Urothelium cell line (cell line): ENCODE measurements at regions not wholly inside any gene's neighbourhood (a gene's known extent, or its start where the extent isn't known, plus 50 kb on each side); places are given as distances from the start of the nearest gene placed in this dataset.
A peak's percentile ranks its signal among the peaks of the same experiment; 100 is the strongest.

ENCODE experiments used
- DNase-seq: peaks from one replicate; pipeline ENCODE4 v3.0.0; 2011; ENCODE audit warnings: low spot score, mixed read lengths
- FAIRE-seq: peaks from 2 replicates; lab custom pipeline; 2011; peaks lifted over from hg19 to GRCh38; lab: Jason Lieb, UNC

- no peak for DNase-seq
- FAIRE-seq: no peak
Measured at GRCh38 chr13:34346626-34347025, 528.7 kb downstream of the RFC3 start.

- DNase-seq (no peak), FAIRE-seq (no peak)
Measured at GRCh38 chr13:34347784-34348573, 530.0 kb downstream of the RFC3 start.

GRCh38 chr13:34349091-34349722 is 531.3 kb downstream of the RFC3 start:
- FAIRE-seq: no peak

GRCh38 chr13:34350671-34351070 is 532.7 kb downstream of the RFC3 start:
- no peak for DNase-seq
- FAIRE-seq: no peak

More at GRCh38 chr13:34349091-34349722, 531.3 kb downstream of the RFC3 start:
- DNase-seq: peak; percentile 64

- DNase-seq (no peak), FAIRE-seq (no peak)
Measured at GRCh38 chr13:34351134-34351533, 533.2 kb downstream of the RFC3 start.

- no peak for DNase-seq
- no peak for FAIRE-seq
Measured at GRCh38 chr13:34352958-34353357, 535.0 kb downstream of the RFC3 start.

GRCh38 chr13:34356686-34357434 is 538.9 kb downstream of the RFC3 start:
- DNase-seq (no peak), FAIRE-seq (no peak)

- FAIRE-seq (no peak), DNase-seq (peak; percentile 44)
Measured at GRCh38 chr13:34357435-34358232, 539.7 kb downstream of the RFC3 start.

GRCh38 chr13:34358811-34359513 is 541.0 kb downstream of the RFC3 start:
- DNase-seq: no peak

GRCh38 chr13:34360702-34361101 is 542.8 kb downstream of the RFC3 start:
- DNase-seq: no peak
- no peak for FAIRE-seq

More at GRCh38 chr13:34358811-34359513, 541.0 kb downstream of the RFC3 start:
- FAIRE-seq: no peak

- FAIRE-seq (no peak), DNase-seq (no peak)
Measured at GRCh38 chr13:34361560-34361959, 543.6 kb downstream of the RFC3 start.

GRCh38 chr13:34363266-34363665 is 545.3 kb downstream of the RFC3 start:
- DNase-seq (no peak), FAIRE-seq (no peak)

- DNase-seq (no peak), FAIRE-seq (no peak)
Measured at GRCh38 chr13:34364633-34365032, 546.7 kb downstream of the RFC3 start.

GRCh38 chr13:34369931-34370330 is 552.0 kb downstream of the RFC3 start:
- FAIRE-seq: no peak
- DNase-seq: no peak

- FAIRE-seq (no peak), DNase-seq (no peak)
Measured at GRCh38 chr13:34371108-34371507, 553.2 kb downstream of the RFC3 start.

- no peak for FAIRE-seq
- DNase-seq: no peak
Measured at GRCh38 chr13:34371645-34372395, 553.9 kb downstream of the RFC3 start.

GRCh38 chr13:34372581-34372980 is 554.6 kb downstream of the RFC3 start:
- no peak for DNase-seq
- FAIRE-seq: no peak

- DNase-seq: no peak
- no peak for FAIRE-seq
Measured at GRCh38 chr13:34376483-34376882, 558.5 kb downstream of the RFC3 start.

- no peak for FAIRE-seq
- no peak for DNase-seq
Measured at GRCh38 chr13:34381228-34381627, 560.8 kb upstream of the NBEA start.
